Liver (tissue), 7 donors: ENCODE measurements at regions not wholly inside any gene's neighbourhood (a gene's known extent, or its start where the extent isn't known, plus 50 kb on each side); places are given as distances from the start of the nearest gene placed in this dataset.

Experiments
- DNase-seq: peaks from one replicate; pipeline ENCODE4 v3.0.0-alpha.2; 2017; ENCODE audit warnings: low spot score
- H3K27ac ChIP-seq, 2 donors: one replicate each; pipeline ENCODE4 v1.7.0; 2013; ENCODE audit warnings: inconsistent platforms in 2 of 2, low read length in 2 of 2, control low read depth in 1 of 2, low read depth in 1 of 2, mild to moderate bottlenecking in 1 of 2
- H3K27me3 ChIP-seq, 4 donors: one replicate each; pipeline versions ENCODE4 v1.6.1 to v1.7.0; 2013; ENCODE audit warnings: low read length in 3 of 4, inconsistent platforms in 1 of 4, mild to moderate bottlenecking in 1 of 4, moderate library complexity in 1 of 4; ENCODE audit not compliant: control insufficient read depth in 4 of 4, insufficient read depth in 4 of 4
- H3K36me3 ChIP-seq, 4 donors: one replicate each; pipeline versions ENCODE4 v1.6.1 to v1.7.0; 2013; ENCODE audit warnings: low read length in 3 of 4, mild to moderate bottlenecking in 3 of 4, low read depth in 1 of 4, moderate library complexity in 1 of 4; ENCODE audit not compliant: control insufficient read depth in 4 of 4, insufficient read depth in 3 of 4
- H3K4me1 ChIP-seq, 4 donors: one replicate each; pipeline versions ENCODE4 v1.6.1 to v1.7.0; 2013; ENCODE audit warnings: low read length in 3 of 4, mild to moderate bottlenecking in 3 of 4, moderate library complexity in 1 of 4; ENCODE audit not compliant: control insufficient read depth in 4 of 4, insufficient read depth in 4 of 4
- H3K4me3 ChIP-seq, 3 donors: one replicate each; pipeline versions ENCODE4 v1.6.1 to v1.7.0; 2013; ENCODE audit warnings: low read length in 3 of 3, control low read depth in 1 of 3, low read depth in 1 of 3, mild to moderate bottlenecking in 1 of 3
- H3K9ac ChIP-seq, 2 donors: one replicate each; pipeline ENCODE4 v1.7.0; 2013; ENCODE audit warnings: low read length in 2 of 2, mild to moderate bottlenecking in 2 of 2, moderate library complexity in 2 of 2, control low read depth in 1 of 2, low read depth in 1 of 2
- H3K9me3 ChIP-seq, 4 donors: one replicate each; pipeline versions ENCODE4 v1.6.1 to v1.7.0; 2013; ENCODE audit warnings: low read length in 3 of 4; ENCODE audit not compliant: control insufficient read depth in 4 of 4
- ATF3 ChIP-seq: IDR thresholded peaks from 2 replicates; pipeline ENCODE4 v1.6.1; 2016; ENCODE audit warnings: antibody characterized with exemption
- FOXA1 ChIP-seq: IDR thresholded peaks from 2 replicates; pipeline ENCODE4 v1.6.1; 2016; ENCODE audit warnings: antibody characterized with exemption
- FOXA2 ChIP-seq: IDR thresholded peaks from 2 replicates; pipeline ENCODE4 v1.6.1; 2016; ENCODE audit warnings: antibody characterized with exemption
- GABPA ChIP-seq, 2 donors: IDR thresholded peaks in 1 of 2; conservative IDR thresholded peaks in 1 of 2; 2 replicates each; pipeline ENCODE4 v1.6.1; 2016; ENCODE audit warnings: antibody characterized with exemption in 2 of 2, mild to moderate bottlenecking in 1 of 2, moderate library complexity in 1 of 2
- HNF4A ChIP-seq, 2 donors: conservative IDR thresholded peaks; 2 replicates each; pipeline ENCODE4 v1.6.1; 2016; ENCODE audit warnings: antibody characterized with exemption in 2 of 2, mild to moderate bottlenecking in 2 of 2
- HNF4G ChIP-seq: IDR thresholded peaks from 2 replicates; pipeline ENCODE4 v1.6.1; 2016; ENCODE audit warnings: antibody characterized with exemption
- JUND ChIP-seq, 2 donors: IDR thresholded peaks; 2 replicates each; pipeline ENCODE4 v1.6.1; 2016; ENCODE audit warnings: antibody characterized with exemption in 2 of 2
- NR2F2 ChIP-seq: IDR thresholded peaks from 2 replicates; pipeline ENCODE4 v1.6.1; 2016; ENCODE audit warnings: antibody characterized with exemption
- RAD21 ChIP-seq, 2 donors: IDR thresholded peaks; 2 replicates each; pipeline ENCODE4 v1.6.1; 2016; ENCODE audit warnings: antibody characterized with exemption in 2 of 2, mild to moderate bottlenecking in 2 of 2
- REST ChIP-seq: IDR thresholded peaks from 2 replicates; pipeline ENCODE4 v1.6.1; 2016; ENCODE audit warnings: antibody characterized with exemption, mild to moderate bottlenecking
- RXRA ChIP-seq, 2 donors: IDR thresholded peaks; 2 replicates each; pipeline ENCODE4 v1.6.1; 2017 to 2018; ENCODE audit warnings: antibody characterized with exemption in 2 of 2, mild to moderate bottlenecking in 1 of 2
- SP1 ChIP-seq: IDR thresholded peaks from 2 replicates; pipeline ENCODE4 v1.6.1; 2018; ENCODE audit warnings: antibody characterized with exemption, mild to moderate bottlenecking
- TAF1 ChIP-seq: conservative IDR thresholded peaks from 2 replicates; pipeline ENCODE4 v1.6.1; 2016; ENCODE audit warnings: antibody characterized with exemption, mild to moderate bottlenecking
- YY1 ChIP-seq: IDR thresholded peaks from 2 replicates; pipeline ENCODE4 v1.6.1; 2016; ENCODE audit warnings: antibody characterized with exemption, mild to moderate bottlenecking
- ZBTB33 ChIP-seq: IDR thresholded peaks from 2 replicates; pipeline ENCODE4 v1.6.1; 2016; ENCODE audit warnings: antibody characterized with exemption
- WGBS: extraction: QIAGEN DNeasy Blood & Tissue Kit; methylation state at CpG from one replicate; pipeline ENCODE4 v1.1.7; 2013; 5-methylcytosine and 5-hydroxymethylcytosine counted together
- donor health status: healthy.
- donor health status: healthy.
- donor health status: healthy.
- donor health status: healthy.

- Histone ChIP-seq H3K4me3 (no peak overlapping the region), H3K27me3 (peaks cover 0 to 3% (median 0%) of the 10 kb centered on the region in 4 donors), H3K9ac (no peak overlapping the region), H3K9me3 (no peaks in the 10 kb centered on the region), H3K27ac (no peak overlapping the region), H3K4me1 (no peaks in the 10 kb centered on the region), H3K36me3 (no peaks in the 10 kb centered on the region)
- no peak for TF ChIP-seq RXRA (IDR thresholded peaks at IDR 0.05)
- TF ChIP-seq FOXA1: no peak
- no peak for TF ChIP-seq TAF1
- no peak for TF ChIP-seq SP1
- TF ChIP-seq JUND (IDR thresholded peaks at IDR 0.05): no peak
- no peak for TF ChIP-seq ZBTB33
- no peak for TF ChIP-seq GABPA (IDR thresholded peaks at IDR 0.05 in 1 of 2, conservative IDR thresholded peaks at IDR 0.05 in 1 of 2)
- no peak for TF ChIP-seq HNF4A (conservative IDR thresholded peaks at IDR 0.05)
- TF ChIP-seq FOXA2: no peak
- TF ChIP-seq ATF3: no peak
- TF ChIP-seq YY1: no peak
- no peak for TF ChIP-seq REST
- TF ChIP-seq RAD21 (IDR thresholded peaks at IDR 0.05): no peak
- WGBS: 81% methylated on average over 5 of the region's 5 CpGs
- DNase-seq: no peak
Observed at GRCh38 chr2:173556816-173557215, 202.1 kb downstream of the CDCA7 start.

- Histone ChIP-seq H3K9me3 (no peaks in the 10 kb centered on the region), H3K4me3 (no peak overlapping the region), H3K27me3 (peaks cover 0 to 3% (median 0%) of the 10 kb centered on the region in 4 donors), H3K4me1 (no peaks in the 10 kb centered on the region), H3K9ac (no peak overlapping the region), H3K36me3 (no peaks in the 10 kb centered on the region), H3K27ac (no peak overlapping the region)
- WGBS: 83% methylated on average over 2 of the region's 2 CpGs
- no peak for DNase-seq
- no peak for TF ChIP-seq HNF4G
- TF ChIP-seq SP1: no peak
- no peak for TF ChIP-seq ZBTB33
- TF ChIP-seq NR2F2: no peak
- no peak for TF ChIP-seq RAD21 (IDR thresholded peaks at IDR 0.05)
- TF ChIP-seq FOXA2: no peak
- no peak for TF ChIP-seq YY1
- TF ChIP-seq TAF1: no peak
Observed at GRCh38 chr2:173557497-173557896, 202.8 kb downstream of the CDCA7 start.
